Putamen (tissue), 1 donor: ENCODE measurements at regions not wholly inside any gene's neighbourhood (a gene's known extent, or its start where the extent isn't known, plus 50 kb on each side); places are given as distances from the start of the nearest gene placed in this dataset.
A peak's percentile ranks its signal among the peaks of the same experiment; 100 is the strongest.
"Not testable (repeated sequence)": the region's sequence is repeated elsewhere in the genome, so short reads cannot be mapped to it uniquely, and the experiment has no call there.

Experiments
- DNase-seq: peaks from one replicate; pipeline ENCODE4 v3.0.0-alpha.2; 2016; ENCODE audit warnings: low spot score

DNA sequence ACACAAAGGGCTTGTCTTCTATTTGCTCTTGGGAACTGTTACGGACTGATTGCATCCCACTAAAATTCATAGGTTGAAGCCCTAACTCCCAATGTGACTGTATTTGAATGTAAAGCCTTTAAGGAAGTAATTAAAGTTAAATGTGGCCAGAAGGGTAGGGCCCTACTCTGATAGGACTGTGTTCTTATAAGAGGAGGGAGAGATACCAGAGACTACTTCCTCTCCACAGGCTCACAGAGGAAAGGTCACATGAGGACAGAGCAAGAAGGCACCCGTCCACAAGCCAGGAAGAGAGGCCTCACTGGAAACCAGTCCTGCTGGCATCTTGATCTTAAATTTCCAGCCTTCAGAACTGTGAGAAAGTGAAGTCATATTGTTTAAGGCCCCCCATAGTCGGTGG is 211.9 kb downstream of the CDH26 start:
- no peak for DNase-seq

DNA sequence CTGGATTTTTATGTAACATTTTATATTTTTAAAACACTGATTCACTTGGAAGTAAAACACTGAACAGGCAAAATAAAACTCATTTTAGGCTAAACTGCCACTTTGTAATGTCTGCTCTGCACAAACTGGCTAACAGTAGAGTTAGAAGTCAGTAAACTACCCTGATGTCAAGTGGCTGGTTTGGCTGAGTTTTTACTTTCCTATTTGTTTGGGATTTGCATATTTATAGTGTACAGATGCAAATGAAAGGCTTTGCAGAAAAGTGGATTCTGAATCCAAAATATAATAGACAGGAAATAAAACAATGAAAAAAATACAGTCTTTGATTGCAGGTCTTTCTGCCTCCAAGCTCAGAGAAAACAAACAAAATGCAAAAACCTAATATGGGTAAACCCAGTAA is 213.1 kb downstream of the CDH26 start:
- no peak for DNase-seq

DNA sequence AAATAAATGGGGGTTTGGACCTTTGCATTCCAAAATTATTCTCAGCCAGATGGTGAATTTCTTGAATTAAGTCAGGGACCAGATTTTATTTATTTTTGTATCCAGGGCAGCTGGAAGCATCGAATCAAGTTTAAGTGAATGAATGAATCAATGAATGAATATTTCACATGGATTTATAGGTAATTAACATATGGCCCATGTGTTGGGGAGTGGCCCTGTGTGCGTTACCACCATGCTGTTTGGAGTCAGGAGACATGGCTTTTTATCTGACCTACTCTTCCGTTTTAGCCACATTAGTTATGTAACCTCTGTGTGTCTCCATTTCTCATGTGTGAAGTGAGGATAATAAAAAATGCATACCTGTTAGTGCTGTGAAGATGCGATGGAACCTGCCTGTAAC is 213.5 kb downstream of the CDH26 start:
- DNase-seq: no peak

DNA sequence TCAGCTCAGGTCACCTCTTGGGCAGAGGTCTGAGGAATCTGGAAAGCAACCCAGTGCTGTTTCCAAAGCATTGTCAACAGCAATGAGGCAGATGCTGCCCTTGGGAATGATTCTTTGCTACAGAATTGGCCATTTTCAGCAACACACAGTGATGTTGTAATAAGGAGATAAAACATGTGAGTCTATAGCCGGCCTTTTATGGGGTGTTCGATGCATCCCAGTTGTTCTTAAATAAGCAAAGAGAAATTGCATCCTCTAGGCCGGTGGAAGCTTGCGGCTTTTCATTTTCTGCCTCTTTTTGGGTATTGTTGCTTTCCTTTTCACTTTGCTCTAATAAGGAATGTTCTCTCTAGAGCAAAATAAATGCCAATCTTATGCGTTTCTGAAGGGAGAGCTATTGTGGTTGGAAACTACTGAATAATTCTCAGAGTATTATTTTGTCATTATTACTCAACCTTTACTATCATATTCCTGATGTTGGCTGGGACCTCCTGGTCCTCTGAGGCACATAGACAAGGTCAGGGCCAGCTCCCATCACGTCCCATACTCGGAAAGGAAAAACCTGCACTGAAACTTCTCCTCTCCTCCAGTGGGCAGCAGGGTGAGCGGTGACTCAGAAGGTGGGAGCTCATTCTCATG is 214.2 kb downstream of the CDH26 start:
- no peak for DNase-seq

DNA sequence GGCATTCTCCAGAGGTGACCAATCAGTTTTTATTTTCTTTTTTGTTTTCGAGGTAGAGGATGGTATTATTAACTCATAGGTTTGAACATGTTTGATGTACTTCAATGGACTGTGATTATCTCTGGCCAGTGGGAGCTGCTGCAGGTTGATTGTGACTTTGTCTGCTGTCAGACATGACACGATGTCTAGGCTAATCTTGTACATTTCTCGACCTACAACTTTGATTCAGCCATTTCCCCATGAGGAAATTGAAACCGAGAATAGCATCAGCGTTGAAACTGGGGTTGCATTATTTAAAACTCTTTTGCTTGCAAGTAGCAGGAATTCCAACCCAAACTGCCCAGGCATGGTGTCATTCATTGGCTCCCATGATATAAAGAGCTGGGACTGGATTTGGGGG is 218.9 kb downstream of the CDH26 start:
- no peak for DNase-seq

DNA sequence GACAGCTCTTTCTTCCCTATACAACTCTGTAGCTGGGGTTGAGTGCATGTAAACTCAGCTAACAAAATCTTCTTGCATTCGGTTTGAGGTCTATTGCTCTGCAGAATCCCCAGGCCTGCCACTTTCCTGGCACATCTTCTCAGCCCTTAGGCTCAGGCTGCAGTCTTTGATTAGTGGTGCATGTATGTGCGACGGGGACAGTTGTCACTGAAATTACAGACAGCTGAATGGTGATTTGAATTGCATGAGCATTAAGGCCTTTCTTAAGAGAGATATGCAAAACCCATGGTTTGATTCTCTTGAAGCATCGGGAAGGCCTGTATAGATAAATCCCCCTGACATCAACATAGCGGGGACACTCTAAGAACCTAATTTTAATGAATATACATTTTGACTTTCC is 222.8 kb downstream of the CDH26 start:
- no peak for DNase-seq

DNA sequence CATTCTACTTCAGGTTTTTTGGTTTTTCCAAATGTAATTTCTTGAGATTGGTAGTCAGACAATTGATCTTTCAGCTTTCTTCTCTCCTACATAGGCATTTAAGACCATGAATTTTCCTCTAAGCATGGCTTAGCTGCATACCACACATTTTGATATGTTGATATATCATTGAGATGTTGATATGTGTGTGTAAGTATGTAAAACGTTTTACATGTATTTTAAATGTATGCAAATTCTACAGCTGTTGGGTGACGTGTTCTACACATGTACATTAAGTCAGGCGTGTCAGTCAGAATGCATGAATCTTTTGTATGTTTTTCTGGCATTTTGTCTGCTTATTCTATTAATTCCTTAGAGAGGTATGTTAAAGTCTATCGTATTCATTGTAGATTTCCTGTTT is 228.2 kb downstream of the CDH26 start:
- DNase-seq: no peak

DNA sequence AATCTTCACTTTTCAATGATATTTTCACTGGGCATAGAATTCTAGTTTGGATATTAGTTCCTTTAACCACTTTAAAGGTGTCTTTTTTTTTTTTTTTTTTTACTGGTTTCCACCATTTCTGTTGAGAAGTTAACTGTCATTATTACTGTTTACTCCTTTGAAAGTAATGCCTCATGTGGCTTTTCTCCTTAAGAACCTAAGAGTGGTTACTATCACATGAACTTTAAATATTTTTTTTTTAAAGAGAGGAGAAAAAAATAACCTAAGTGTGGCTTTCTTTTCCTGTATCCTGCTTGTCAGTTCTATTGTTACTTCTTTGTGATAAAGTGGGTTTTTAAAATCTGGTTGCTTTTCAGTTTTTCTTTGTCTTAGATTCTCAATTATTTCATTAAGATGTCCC is 229.5 kb downstream of the CDH26 start:
- no peak for DNase-seq

DNA sequence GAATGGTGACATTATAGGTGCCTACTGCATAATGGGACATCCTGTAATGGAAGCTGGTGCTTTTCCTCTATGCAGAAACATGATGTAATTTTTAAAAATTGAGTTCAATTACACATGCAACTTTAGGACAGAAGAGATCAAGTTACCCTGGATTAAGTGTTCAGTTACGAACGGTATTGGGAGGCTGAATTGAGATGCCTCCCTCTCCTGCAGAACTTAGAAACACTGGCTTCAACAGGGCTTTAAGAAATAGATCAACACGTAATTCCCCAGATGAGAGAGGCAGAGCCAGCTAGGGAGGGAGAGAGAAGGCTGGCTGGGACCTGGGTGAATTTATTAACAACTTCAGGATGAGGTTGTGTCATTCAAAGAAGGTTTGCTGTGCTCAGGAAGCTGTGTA is 232.8 kb downstream of the CDH26 start:
- no peak for DNase-seq

DNA sequence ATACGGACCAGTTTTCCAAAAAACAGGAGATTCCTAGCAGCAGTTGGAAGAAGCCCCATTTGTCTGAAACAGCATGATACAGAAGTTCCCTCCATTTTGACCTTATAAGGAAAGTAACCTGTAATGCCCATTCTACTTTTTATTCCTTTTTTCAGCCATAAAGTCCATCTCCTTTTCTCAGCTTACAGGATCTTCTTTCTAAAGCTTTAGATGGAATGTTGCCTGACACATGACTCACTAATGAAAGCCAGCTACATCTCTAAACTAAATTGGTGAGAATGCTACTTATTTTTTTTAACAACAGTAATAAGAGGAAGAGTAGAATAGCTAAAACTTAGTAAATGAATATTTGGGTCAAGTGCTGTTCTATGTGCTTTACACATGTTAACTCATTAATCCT is 234.1 kb downstream of the CDH26 start:
- no peak for DNase-seq

DNA sequence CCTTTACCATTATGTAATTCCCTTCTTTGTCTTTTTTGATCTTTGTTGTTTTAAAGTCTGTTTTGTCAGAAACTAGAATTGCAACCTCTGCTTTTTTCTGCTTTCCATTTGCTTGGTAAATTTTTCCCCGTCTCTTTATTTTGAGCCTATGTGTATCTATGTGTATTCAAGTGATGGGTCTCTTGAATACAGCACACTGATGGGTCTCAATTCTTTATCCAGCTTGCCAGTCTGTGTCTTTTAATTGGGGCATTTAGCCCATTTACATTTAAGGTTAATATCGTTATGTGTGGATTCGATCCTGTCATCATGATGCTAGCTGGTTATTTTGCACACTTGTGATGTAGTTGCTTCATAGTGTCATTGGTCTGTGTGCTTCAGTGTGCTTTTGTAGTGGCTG is 240.9 kb downstream of the CDH26 start:
- DNase-seq: not testable (repeated sequence)

DNA sequence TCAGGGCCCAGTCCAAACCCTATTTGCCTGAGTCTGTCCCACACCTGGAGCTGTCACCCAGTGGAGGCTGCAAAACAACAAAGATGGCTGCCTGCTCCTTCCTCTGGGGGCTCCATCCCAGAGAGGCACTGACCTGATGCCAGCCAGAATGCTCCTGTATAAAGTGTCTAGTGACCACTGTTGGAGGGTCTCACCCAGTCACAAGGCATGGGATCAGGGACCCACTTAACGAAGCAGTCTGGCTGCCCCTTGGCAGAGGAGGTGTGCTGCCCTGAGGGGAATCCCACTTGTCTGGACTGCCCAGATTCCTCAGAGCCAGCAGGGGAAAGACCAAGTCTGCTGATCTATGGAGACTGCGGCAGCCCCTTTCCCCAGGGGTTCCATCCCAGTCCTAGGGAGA is 241.6 kb downstream of the CDH26 start:
- no peak for DNase-seq

DNA sequence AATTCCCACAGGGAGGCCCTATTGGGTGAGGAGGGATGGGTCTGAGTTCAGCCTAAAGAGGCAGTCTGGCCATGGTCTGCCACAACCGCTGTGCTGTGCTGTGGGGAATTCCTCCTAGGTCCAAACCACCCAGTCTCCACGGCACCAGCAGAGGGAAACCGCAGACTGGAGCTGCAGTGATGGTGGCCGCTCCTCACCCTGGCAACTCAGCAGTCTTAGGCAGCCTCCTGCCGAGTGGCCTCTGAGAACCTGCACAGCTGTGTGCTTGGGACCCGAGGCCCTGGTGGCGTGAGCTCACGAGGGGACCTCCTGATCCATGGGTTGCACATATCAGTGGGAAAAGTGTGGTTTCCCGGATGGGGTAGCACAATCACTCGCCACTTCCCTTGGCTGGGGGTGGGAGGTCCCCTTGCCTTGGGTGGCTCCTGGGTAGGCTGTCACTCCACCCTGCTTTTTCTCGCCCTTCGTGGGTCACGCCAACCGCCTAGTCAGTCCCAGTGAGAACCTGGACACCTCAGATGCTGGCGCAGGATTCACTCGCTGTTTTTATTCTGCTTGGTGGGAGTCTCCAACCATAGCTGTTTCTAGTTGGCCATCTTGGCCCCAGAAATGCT is 242.2 kb downstream of the CDH26 start:
- DNase-seq: no peak

DNA sequence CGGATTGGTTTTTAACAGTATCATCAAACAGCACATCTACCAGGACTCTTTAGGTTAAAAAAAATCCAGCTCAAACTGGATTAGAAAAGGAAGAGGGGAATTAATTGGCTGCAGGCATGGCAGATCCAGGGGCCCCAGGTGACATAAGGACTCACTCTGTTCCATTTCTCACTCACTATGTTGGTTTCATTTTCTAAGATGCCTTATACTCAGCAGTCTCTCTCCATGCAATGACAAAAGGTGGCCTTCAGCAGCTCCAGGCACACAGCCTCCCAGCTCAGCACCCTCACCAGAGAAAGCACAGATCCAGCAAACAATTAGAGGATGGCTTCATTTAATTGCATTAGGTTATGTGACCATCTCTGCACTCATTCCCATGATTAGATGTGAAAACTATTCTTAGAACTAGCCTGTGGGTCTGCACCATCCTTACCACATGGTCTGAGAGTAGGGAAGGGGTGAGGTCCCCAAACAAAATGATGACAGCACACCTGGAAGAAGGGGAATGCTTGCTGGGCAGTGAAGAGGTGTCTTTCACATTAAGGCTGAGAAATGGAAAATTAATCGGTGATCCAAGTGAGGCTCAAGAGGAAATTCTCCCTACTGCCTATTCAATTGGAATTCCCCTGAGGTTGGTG is 243.1 kb downstream of the CDH26 start:
- no peak for DNase-seq

DNA sequence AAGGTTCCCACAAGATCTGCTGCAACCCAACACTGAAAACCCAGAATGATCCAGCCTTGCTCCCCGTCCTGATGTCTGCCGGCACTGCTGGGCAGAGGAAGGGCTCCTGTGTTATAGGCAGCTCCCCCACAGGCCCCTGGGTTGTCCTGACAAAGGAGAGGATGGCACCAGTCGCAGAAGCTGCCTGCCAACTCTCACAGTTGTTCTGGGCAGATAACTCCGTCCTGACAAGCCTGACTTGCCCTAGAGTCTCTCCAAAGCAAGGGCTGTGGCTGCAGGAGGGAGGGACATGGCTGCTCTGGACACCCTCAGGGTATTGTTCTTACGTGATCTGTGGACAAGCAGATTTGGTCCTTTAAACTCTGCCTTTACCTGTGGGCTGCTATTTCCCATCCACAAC is 243.8 kb downstream of the CDH26 start:
- DNase-seq: no peak

DNA sequence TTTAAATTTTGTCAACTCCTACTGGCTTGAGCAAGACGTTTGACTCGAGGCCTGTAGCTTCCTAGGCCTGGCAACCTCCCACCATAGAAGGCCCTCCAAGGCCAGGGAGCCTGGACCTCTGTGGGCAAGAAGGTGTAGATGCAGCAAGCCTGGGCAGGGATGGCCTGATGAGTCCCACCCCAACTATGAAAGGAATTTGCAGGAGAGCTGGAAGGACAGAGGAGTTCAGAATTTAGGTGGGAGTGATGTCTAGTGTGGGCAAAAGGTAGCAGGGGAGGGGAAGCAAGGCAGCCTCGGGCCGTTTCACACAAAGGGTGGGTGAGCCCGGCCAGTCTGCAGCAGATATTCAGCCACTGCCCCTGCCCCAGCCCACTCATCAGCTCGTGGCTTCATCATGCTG is 245.2 kb downstream of the CDH26 start:
- DNase-seq: no peak

DNA sequence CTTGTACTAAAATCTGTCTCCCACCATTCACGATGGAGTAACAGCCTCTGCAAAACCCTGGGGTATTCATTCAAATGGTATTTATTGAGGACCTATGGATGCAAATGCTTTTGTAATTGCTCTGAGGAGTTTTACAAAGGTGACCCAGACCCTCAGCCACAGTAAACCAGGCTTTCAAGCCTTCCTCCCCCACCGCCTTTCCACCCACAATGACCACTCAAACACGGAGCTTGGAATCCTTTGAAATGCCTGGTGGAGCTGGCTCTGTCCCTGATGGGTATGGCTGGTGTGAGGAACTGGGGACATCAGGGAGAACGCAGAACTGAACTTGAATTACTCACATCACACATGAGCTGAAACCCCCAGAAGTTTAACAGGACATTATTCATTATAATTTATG is 246.4 kb downstream of the CDH26 start:
- DNase-seq: no peak

DNA sequence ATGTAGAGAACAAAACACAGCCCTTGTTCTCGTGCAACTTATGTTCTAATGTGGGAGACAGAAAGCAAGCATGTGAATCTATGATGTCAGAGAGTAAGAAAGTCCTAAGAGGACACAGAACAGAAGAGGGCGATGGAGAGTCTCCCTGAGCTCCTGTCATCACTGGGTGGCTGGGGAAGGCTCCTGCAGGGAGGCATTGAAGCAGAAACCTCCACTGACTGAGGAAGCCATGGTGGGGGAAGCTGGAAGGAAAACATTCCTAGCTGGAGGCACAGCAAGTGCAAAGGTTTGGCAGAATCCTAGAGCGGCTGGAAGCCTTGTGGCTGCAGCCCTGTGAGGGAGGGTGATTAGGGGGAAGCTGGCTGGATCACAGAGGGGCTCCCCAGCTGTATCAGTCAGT is 248.0 kb downstream of the CDH26 start:
- no peak for DNase-seq

DNA sequence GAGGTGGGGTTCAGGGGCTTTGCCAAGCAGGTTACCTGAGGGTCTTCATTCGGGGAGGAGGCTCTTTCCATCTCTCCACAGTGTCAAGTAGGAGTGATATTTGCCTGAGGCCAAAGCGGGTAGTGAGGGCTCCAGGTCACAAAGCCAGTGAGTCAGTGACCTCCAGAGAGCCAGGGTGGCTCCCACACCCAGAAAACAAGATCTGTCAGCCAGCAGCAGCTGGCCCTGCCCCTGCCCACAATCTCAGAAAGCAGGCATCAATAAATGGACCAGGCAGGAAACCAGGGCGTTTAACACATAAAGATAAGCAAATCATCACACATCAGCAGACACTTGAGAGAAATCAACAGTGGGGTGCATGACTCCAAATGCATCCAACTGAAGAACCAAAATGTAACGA is 250.8 kb downstream of the CDH26 start:
- DNase-seq: no peak

DNA sequence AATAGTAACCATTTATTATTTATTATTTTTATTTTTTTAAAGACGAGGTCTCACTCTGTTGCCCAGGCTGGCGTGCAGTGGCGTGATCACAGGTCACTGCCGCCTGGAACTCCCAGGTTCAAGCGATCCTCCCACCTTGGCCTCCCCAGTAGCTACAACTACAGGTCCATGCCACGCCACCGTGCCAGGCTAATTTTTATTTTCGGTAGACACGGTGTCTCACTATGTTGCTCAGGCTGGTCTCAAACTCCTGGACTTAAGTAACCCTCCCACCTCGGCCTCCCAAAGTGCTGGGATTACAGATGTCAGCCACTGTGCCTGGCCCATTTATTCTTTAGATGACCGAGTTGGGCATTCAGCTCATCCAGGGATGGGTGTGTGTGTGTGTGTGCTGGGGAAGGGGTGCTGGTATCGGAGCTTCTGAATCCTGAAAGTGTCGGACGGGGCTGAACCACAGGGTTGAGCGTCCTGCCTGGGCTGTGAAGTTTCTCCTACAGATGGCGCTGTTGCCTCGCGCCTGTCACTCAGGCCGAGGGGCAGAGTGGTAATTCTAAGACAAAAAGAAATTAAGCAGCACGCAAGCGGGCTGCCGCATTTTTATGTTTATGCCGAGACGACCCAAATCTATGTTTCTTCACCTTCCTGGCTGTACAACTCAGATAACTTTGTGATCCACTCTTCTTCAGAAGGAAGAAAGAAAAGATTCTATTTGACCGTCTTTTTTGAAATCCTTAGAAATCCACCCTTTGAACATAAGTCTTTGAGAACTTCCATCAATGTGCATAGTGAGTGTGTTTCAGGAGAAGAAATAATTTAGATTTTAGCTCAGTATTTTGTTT is 252.8 kb downstream of the CDH26 start:
- DNase-seq: peak; percentile 43

DNA sequence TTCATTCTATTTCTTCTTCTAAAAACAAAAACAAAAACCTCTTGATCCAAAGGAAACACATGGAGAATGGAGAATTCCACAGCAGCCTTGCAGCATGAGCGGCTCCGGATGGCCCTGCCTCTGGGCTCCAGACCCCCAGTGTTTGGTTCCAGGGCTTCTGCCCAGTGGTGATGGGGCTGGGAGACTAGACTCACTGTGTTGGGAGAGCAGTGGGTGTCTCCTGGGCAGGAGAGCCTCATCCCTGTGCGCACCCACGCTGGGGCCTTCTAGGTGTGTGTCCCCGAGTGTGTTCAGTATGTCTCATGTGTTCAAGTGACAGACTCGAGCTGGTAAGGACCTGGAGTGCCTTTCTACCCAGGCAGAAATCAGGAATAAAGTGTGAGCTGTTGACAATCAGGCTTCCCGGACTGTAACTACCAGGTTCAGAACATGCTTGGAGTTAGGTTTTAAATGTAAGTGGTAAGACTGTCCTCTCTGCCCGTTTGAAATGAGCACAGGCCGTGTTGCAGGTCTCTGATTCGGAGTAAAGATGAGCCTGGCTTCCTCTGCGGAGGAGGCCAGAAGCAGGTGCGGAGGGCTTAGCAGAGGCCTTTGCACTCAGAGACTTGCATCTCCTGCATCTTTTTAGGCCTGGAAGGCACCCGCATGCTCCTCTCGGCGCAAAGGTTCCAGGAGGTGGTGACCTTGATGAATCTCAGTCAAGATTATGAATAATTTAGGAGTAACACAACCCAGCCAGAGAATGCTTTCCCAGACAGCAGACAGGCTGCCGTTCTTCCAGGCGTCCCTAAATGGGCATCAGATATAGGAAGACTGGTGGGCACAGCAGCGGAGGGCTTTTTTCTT is 253.6 kb downstream of the CDH26 start:
- no peak for DNase-seq

DNA sequence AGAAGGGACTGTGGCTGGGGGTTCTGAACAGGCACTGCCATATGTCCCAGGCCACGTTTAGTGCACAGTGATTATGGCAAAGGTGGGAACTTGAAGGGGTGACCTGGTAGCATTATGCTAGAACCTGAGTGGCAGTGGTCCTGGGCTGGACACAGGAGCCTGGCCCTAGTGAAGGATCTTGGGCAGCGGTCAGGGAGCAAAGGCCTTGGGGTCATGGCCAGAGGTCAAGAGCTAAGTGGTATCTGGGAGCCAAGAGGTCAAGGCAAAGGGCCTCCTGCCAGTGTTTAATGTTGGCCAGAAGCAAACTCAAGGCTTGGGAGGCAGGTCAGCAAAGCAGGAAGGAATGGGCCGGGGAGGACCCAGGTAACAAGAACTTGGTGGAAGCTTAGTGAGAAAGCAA is 254.5 kb downstream of the CDH26 start:
- no peak for DNase-seq
